Suprapubic skin (tissue), 3 donors: ENCODE measurements at regions not wholly inside any gene's neighbourhood (a gene's known extent, or its start where the extent isn't known, plus 50 kb on each side); places are given as distances from the start of the nearest gene placed in this dataset.
"Not testable (repeated sequence)": the region's sequence is repeated elsewhere in the genome, so short reads cannot be mapped to it uniquely, and the experiment has no call there.

ENCODE experiments used
- CTCF ChIP-seq, 2 donors: fragments of 200-600 bp in 1 of 2; fragments of 450-650 bp in 1 of 2; sonication (generic) in 1 of 2; IDR thresholded peaks; one replicate each; pipeline ENCODE4 v1.5.1; 2016 to 2019; ENCODE audit warnings: antibody characterized with exemption in 2 of 2, mild to moderate bottlenecking in 1 of 2, moderate library complexity in 1 of 2
- EP300 ChIP-seq: sonication (generic); formaldehyde crosslinking; IDR thresholded peaks from one replicate; pipeline ENCODE4 v1.6.1; 2017; ENCODE audit warnings: antibody characterized with exemption

GRCh38 chr18:72958195-72958594 is 90.4 kb upstream of the NETO1 start:
- not testable (repeated sequence) for TF ChIP-seq CTCF (IDR thresholded peaks at IDR 0.05); EP300
